A549 (cell line): ENCODE measurements at regions not wholly inside any gene's neighbourhood (a gene's known extent, or its start where the extent isn't known, plus 50 kb on each side); places are given as distances from the start of the nearest gene placed in this dataset.

ENCODE experiments used
- ATAC-seq, 2 experiments: fragments of 200-7000 bp in 1 of 2; fragments of >200 bp in 1 of 2; cut with Nextera tagmentation in 1 of 2; cut with Tn5 transposase in 1 of 2; 3 replicates each; pipeline versions ENCODE4 v1.8.0 to v1.9.1; 2018 to 2020; ENCODE audit warnings: mild to moderate bottlenecking in 1 of 2, moderate library complexity in 1 of 2
- CTCF ChIA-PET: fragments of 300-600 bp; sonication (Branson Sonifier 250); formaldehyde crosslinking; extraction: SDS; loops from one replicate; lab custom pipeline; 2021; ENCODE audit warnings: antibody characterized with exemption, inconsistent platforms; lab: Yijun Ruan, JAX
- POLR2A ChIA-PET: fragments of 350-600 bp; formaldehyde crosslinking; extraction: SDS; loops from one replicate; lab custom pipeline; 2021; ENCODE audit warnings: antibody characterized with exemption, inconsistent platforms; lab: Yijun Ruan, JAX
- DNase-seq, 2 experiments: peaks; one replicate each; pipeline versions ENCODE4 v3.0.0 to v3.0.0-alpha.2; 2011 to 2016; ENCODE audit warnings: low read depth in 1 of 2, low spot score in 1 of 2
- FAIRE-seq: peaks from 2 replicates; lab custom pipeline; 2011; peaks lifted over from hg19 to GRCh38; lab: Jason Lieb, UNC
- H3K27ac ChIP-seq, 2 experiments: fragments of >200 bp; sonication (Bioruptor Twin); formaldehyde crosslinking; 3 replicates each; pipeline ENCODE4 v1.5.1; 2016 to 2017
- H3K4me1 ChIP-seq: fragments of >200 bp; sonication (Bioruptor Twin); formaldehyde crosslinking; 3 replicates; pipeline ENCODE4 v1.6.1; 2016
- H3K4me2 ChIP-seq: fragments of >200 bp; sonication (Bioruptor Twin); formaldehyde crosslinking; 3 replicates; pipeline ENCODE4 v1.6.1; 2016
- H3K4me3 ChIP-seq: fragments of >200 bp; sonication (Bioruptor Twin); formaldehyde crosslinking; 3 replicates; pipeline ENCODE4 v1.5.1; 2016
- H3K9me3 ChIP-seq: fragments of >200 bp; sonication (Bioruptor Twin); formaldehyde crosslinking; 3 replicates; pipeline ENCODE4 v1.6.1; 2016
- BHLHE40 ChIP-seq: IDR thresholded peaks from 2 replicates; pipeline ENCODE4 v1.6.1; 2012; ENCODE audit warnings: low read depth, low read length, inconsistent platforms
- CEBPB ChIP-seq, 2 experiments: fragments of >200 bp in 1 of 2; sonication (Bioruptor Twin) in 1 of 2; formaldehyde crosslinking in 1 of 2; IDR thresholded peaks; 2 replicates each; pipeline ENCODE4 v1.6.1; 2012 to 2016
- CHD2 ChIP-seq: fragments of 150-350 bp; IDR thresholded peaks from 2 replicates; pipeline ENCODE4 v1.6.1; 2014; ENCODE audit warnings: low read length; ENCODE audit not compliant: partially characterized antibody
- EP300 ChIP-seq, 2 experiments: fragments of >200 bp; sonication (Bioruptor Twin); formaldehyde crosslinking; IDR thresholded peaks; 2 replicates in 1 of 2; 3 replicates in 1 of 2; pipeline ENCODE4 v1.6.1; 2016 to 2017
- FOSB ChIP-seq: fragments of 250-450 bp; sonication (Bioruptor Pico); IDR thresholded peaks from 2 replicates; pipeline ENCODE4 v1.5.0; 2020; ENCODE audit warnings: mild to moderate bottlenecking, moderate library complexity
- HEYL ChIP-seq: fragments of 250-450 bp; sonication (Bioruptor Pico); IDR thresholded peaks from 2 replicates; pipeline ENCODE4 v1.8.0; 2021; ENCODE audit warnings: mild to moderate bottlenecking, moderate library complexity
- HOXA7 ChIP-seq: fragments of 250-450 bp; sonication (Bioruptor Pico); IDR thresholded peaks from 2 replicates; pipeline ENCODE4 v1.5.0; 2020; ENCODE audit warnings: mild to moderate bottlenecking, moderate library complexity
- JUNB ChIP-seq: fragments of >200 bp; sonication (Bioruptor Twin); formaldehyde crosslinking; IDR thresholded peaks from 2 replicates; pipeline ENCODE4 v1.6.1; 2016
- MAFK ChIP-seq: fragments of 450-650 bp; IDR thresholded peaks from 2 replicates; pipeline ENCODE4 v1.6.1; 2014; ENCODE audit not compliant: partially characterized antibody
- MYC ChIP-seq: IDR thresholded peaks from 2 replicates; pipeline ENCODE4 v1.6.1; 2012; ENCODE audit warnings: mild to moderate bottlenecking, inconsistent platforms, low read length, improper control_type of control experiment, borderline replicate concordance
- NR3C1 ChIP-seq: fragments of >200 bp; sonication (Bioruptor Twin); formaldehyde crosslinking; IDR thresholded peaks from 3 replicates; pipeline ENCODE4 v1.6.1; 2017
- RAD21 ChIP-seq, 2 experiments: fragments of >200 bp in 1 of 2; sonication (Bioruptor Twin) in 1 of 2; formaldehyde crosslinking in 1 of 2; IDR thresholded peaks in 1 of 2; conservative IDR thresholded peaks in 1 of 2; 2 replicates in 1 of 2; 3 replicates in 1 of 2; pipeline ENCODE4 v1.6.1; 2012 to 2018; ENCODE audit warnings: inconsistent platforms in 1 of 2
- RFX5 ChIP-seq: fragments of 450-650 bp; IDR thresholded peaks from 2 replicates; pipeline ENCODE4 v1.7.1; 2014; ENCODE audit warnings: antibody characterized with exemption, mild to moderate bottlenecking, moderate library complexity
- SMC3 ChIP-seq: fragments of >200 bp; sonication (Bioruptor Twin); formaldehyde crosslinking; IDR thresholded peaks from 3 replicates; pipeline ENCODE4 v1.6.1; 2018; ENCODE audit warnings: inconsistent platforms
- TFCP2L1 ChIP-seq: fragments of 250-450 bp; sonication (Bioruptor Pico); IDR thresholded peaks from 2 replicates; pipeline ENCODE4 v1.5.0; 2021; ENCODE audit warnings: mild to moderate bottlenecking
- TP53 ChIP-seq: fragments of 250-450 bp; sonication (Bioruptor Pico); IDR thresholded peaks from 2 replicates; pipeline ENCODE4 v1.5.0; 2021; ENCODE audit warnings: mild to moderate bottlenecking, moderate library complexity
- ZC3H11A ChIP-seq: fragments of 450-650 bp; IDR thresholded peaks from 2 replicates; pipeline ENCODE4 v1.6.1; 2014; ENCODE audit warnings: antibody characterized with exemption, mild to moderate bottlenecking
- ZFP36 ChIP-seq: fragments of 450-650 bp; IDR thresholded peaks from 2 replicates; pipeline ENCODE4 v1.6.1; 2014; ENCODE audit warnings: borderline replicate concordance; ENCODE audit not compliant: partially characterized antibody
- WGBS: methylation state at CpG from one replicate; pipeline ENCODE4 v1.1.6; 2017; ENCODE audit errors: missing lambda C conversion rate; 5-methylcytosine and 5-hydroxymethylcytosine counted together
- TF ChIP-seq, protein P1 (sequence below): fragments of 250-450 bp; sonication (Bioruptor Pico); IDR thresholded peaks from 2 replicates; pipeline ENCODE4 v1.5.0; 2020; ENCODE audit warnings: low read depth, mild to moderate bottlenecking, moderate library complexity
- TF ChIP-seq, protein P2 (sequence below): fragments of 250-450 bp; sonication (Bioruptor Pico); IDR thresholded peaks from 2 replicates; pipeline ENCODE4 v1.5.0; 2021; ENCODE audit warnings: mild to moderate bottlenecking, moderate library complexity, borderline replicate concordance
- TF ChIP-seq, protein P3 (sequence below): fragments of >200 bp; sonication (Bioruptor Twin); formaldehyde crosslinking; IDR thresholded peaks from 2 replicates; pipeline ENCODE4 v1.6.1; 2016

DNA sequence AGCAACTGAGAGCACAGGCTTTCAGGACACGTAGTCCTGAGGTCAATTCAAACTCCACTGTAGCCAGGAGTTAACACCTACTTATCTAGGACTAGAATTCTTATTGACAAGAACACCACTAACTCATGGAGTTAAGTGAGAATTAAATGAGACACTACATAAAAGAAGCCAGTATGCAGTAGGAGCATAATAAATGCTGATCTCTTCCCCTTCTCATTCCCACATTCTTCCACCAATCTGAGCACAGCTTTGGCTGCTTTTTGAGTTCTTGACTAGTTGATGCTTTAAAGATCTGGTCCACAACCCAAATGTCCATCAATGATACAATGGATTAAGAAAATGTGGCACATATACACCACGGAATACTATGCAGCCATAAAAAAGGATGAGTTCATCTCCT is 55.2 kb downstream of the TTC32 start:
- H3K4me3 ChIP-seq, result no peak overlapping the region
- CTCF ChIA-PET, result interaction anchor here (0.6 to 2.0 kb wide), 2 partner anchors 17 to 932 kb away, joined by 3 to 11 read pairs; no protein-coding TSS in a partner anchor
- no peak overlapping the region for H3K27ac ChIP-seq
- WGBS, result 50% methylated on average over 2 of the region's 2 CpGs
- no peak overlapping the region for H3K4me2 ChIP-seq
- POLR2A ChIA-PET, result no interaction called here
- no peaks in the 10 kb centered on the region for H3K9me3 ChIP-seq
- no peaks in the 10 kb centered on the region for H3K4me1 ChIP-seq
- no peak for TF ChIP-seq FOSB (CRISPR knock-in tag)
- no peak for TF ChIP-seq TP53 (CRISPR knock-in tag)
- TF ChIP-seq ZFP36, result no peak
- TF ChIP-seq, protein P1, sequence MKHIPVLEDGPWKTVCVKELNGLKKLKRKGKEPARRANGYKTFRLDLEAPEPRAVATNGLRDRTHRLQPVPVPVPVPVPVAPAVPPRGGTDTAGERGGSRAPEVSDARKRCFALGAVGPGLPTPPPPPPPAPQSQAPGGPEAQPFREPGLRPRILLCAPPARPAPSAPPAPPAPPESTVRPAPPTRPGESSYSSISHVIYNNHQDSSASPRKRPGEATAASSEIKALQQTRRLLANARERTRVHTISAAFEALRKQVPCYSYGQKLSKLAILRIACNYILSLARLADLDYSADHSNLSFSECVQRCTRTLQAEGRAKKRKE, result no peak
- TF ChIP-seq, protein P2, sequence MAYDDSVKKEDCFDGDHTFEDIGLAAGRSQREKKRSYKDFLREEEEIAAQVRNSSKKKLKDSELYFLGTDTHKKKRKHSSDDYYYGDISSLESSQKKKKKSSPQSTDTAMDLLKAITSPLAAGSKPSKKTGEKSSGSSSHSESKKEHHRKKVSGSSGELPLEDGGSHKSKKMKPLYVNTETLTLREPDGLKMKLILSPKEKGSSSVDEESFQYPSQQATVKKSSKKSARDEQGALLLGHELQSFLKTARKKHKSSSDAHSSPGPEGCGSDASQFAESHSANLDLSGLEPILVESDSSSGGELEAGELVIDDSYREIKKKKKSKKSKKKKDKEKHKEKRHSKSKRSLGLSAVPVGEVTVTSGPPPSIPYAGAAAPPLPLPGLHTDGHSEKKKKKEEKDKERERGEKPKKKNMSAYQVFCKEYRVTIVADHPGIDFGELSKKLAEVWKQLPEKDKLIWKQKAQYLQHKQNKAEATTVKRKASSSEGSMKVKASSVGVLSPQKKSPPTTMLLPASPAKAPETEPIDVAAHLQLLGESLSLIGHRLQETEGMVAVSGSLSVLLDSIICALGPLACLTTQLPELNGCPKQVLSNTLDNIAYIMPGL (CRISPR knock-in tag), result no peak
- no peak for TF ChIP-seq NR3C1
- TF ChIP-seq HOXA7 (CRISPR knock-in tag), result no peak
- TF ChIP-seq BHLHE40, result no peak
- TF ChIP-seq CHD2, result no peak
- FAIRE-seq (no peak), DNase-seq (no peak), ATAC-seq (no peak)

DNA sequence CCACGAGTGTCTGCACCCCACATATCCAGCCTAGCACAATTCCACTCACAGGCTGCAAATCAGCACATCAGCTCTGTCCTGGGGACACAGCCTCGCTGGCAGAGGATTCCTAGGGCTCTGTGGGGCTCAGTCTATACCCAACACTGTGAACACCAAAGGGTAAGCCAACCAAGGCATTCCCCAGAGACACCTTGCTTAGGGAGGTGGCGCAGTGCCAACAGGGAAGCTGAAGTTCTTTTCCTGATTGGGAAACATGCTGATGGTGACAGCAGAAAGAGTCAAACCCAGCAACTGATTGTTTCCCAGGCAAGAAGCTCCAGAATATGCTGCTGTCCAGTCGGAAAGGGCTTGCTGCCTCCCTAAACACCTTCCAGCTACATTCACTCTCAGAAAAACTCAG is 55.8 kb downstream of the TTC32 start:
- Histone ChIP-seq H3K4me1 (no peaks in the 10 kb centered on the region), H3K4me3 (no peak overlapping the region), H3K9me3 (no peaks in the 10 kb centered on the region), H3K4me2 (no peak overlapping the region), H3K27ac (no peak overlapping the region)
- FAIRE-seq (no peak), ATAC-seq (peak in 1 of 2 experiments; percentile 14; a peak in 1 of 6 replicates), DNase-seq (peak in 1 of 2 experiments; percentile 38)
- POLR2A ChIA-PET, result no interaction called here
- CTCF ChIA-PET, result interaction anchor here (0.6 to 2.0 kb wide), 3 partner anchors 12 to 932 kb away, joined by 3 to 11 read pairs (median 3); no protein-coding TSS in a partner anchor
- WGBS, result 33% methylated on average over 4 of the region's 4 CpGs
- no peak for TF ChIP-seq HEYL

DNA sequence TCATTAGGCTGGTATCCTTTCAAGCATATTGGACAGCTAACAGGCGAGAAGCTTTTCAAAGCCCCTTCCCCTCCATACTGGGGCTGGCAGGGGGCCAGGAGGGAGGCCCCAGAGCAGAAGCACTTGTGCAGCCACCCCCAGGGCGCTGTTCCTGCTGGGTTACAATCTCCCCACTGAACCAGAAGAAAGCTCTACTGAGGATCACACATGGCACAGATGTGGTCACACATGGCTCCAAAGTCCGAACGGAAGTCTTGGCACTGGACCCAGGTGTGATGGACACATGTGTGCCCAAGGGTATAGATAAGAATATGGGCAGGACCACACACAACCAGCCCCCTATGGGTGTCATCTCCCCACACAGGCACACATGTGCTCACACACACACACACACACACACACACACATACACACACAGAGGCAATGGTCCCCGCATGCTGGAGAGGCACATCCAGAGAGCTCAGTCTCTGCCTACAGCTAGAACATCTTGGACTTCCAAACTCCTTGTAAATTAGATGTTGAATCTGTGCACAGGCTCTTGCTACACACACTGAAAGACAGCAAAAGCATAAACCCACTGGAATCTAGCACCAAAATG is 56.4 kb downstream of the TTC32 start:
- Histone ChIP-seq H3K4me1 (no peaks in the 10 kb centered on the region), H3K27ac (no peak overlapping the region), H3K4me3 (no peak overlapping the region), H3K4me2 (no peak overlapping the region), H3K9me3 (no peaks in the 10 kb centered on the region)
- WGBS, result 83% methylated on average over 4 of the region's 5 CpGs
- DNase-seq (no peak), FAIRE-seq (no peak), ATAC-seq (no peak; a peak in 1 of 6 replicates)
- CTCF ChIA-PET, result interaction anchor here (1.5 to 2.0 kb wide), 2 partner anchors 13 to 18 kb away, joined by 3 to 11 read pairs; no protein-coding TSS in a partner anchor
- no peak for TF ChIP-seq BHLHE40
- TF ChIP-seq CEBPB (IDR thresholded peaks at IDR 0.05), result no peak
- no peak for TF ChIP-seq MYC
- no peak for TF ChIP-seq ZFP36
- no peak for TF ChIP-seq MAFK
- TF ChIP-seq CHD2, result no peak
- TF ChIP-seq, protein P3, sequence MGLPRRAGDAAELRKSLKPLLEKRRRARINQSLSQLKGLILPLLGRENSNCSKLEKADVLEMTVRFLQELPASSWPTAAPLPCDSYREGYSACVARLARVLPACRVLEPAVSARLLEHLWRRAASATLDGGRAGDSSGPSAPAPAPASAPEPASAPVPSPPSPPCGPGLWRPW, result no peak
- no peak for TF ChIP-seq RFX5
- no peak for TF ChIP-seq RAD21 (conservative IDR thresholded peaks at IDR 0.05 in 1 of 2, IDR thresholded peaks at IDR 0.05 in 1 of 2)
- TF ChIP-seq HOXA7 (CRISPR knock-in tag), result no peak
- TF ChIP-seq SMC3, result no peak
- TF ChIP-seq, protein P2 (CRISPR knock-in tag), result no peak
- TF ChIP-seq EP300 (IDR thresholded peaks at IDR 0.05), result no peak
- no peak for TF ChIP-seq TFCP2L1
- TF ChIP-seq JUNB, result no peak
- TF ChIP-seq ZC3H11A, result no peak
- POLR2A ChIA-PET, result no interaction called here
